GF-D8 (cell line): ENCODE measurements at regions not wholly inside any gene's neighbourhood (a gene's known extent, or its start where the extent isn't known, plus 50 kb on each side); places are given as distances from the start of the nearest gene placed in this dataset.

Experiments used
- DNase-seq: peaks from one replicate; lab custom pipeline; 2025; lab: John Stamatoyannopoulos, UW

- no peak for DNase-seq
These were observed 291.0 kb upstream of the SOX11 start for GRCh38 chr2:5401115-5401657.

DNA sequence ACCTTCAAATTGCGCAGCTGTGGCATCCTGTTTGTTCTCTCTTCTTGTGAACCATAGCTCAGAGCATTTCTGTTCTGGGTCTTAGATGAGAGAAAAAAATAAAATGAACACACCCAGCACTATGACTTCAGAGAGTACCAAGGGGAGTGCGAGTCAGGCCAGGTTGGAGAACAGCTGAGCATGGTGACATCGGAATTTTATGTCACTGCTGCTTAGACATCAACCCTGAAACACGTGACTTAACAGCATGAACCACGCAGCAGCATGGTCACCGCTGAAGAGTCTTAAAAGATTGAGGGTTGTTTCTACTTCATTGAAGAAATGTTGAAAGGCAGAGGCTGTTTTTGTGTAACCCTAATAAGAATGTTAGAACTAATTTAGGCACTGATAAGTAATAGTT, 288.8 kb upstream of the SOX11 start:
- DNase-seq, result no peak

GRCh38 chr2:5409898-5410381, 282.2 kb upstream of the SOX11 start:
- no peak for DNase-seq

DNA sequence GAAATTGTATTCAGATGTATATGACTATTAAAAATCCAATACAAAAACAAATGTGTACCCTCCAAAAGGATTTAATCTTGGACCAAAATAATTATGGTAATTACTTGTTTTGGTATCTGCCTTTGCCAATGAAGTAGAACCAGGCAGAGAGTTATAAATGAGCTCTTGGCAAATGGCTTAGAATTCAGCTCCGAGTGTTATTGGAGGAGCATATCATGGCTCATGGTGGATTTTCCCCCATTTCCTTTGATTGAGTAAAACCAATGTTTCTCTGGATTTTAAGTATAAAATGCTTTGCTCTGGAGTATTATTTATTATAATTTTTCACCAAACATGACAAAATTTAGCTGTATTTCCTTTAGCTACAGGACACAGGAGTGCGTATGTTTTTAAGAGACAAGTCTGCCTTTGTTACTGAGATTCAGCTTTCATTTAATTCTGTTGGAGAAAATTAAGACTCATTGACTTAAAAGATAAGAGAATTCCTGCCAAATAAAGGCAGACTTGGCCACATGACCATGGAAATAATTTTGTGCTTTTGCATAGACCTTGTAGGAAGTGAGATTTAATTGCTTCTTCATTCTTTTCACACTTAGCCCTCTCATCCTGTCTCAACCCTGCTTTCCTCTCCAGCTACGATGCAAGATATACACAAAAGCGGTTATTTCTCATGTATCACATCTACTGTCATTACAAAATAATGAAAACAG, 281.0 kb upstream of the SOX11 start:
- no peak for DNase-seq

DNA sequence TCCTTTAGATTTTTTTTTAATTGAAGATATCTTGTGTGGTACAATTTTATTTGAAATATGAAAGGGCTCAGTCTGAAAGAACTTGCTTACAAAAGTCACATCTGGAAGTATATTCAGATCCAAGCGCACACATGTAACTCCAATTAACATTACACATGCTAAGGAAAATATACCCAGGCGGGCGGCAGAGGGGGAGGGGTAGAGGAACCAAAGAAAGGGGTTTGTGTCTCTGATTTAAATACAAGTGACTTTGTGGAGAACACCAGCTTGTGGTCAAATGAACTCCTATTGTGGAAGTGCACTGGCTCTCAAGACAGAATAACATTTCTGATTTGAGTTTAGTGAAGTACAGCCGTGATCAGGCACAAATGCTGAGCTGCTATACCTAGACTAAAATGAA, 280.2 kb upstream of the SOX11 start:
- no peak for DNase-seq

DNA sequence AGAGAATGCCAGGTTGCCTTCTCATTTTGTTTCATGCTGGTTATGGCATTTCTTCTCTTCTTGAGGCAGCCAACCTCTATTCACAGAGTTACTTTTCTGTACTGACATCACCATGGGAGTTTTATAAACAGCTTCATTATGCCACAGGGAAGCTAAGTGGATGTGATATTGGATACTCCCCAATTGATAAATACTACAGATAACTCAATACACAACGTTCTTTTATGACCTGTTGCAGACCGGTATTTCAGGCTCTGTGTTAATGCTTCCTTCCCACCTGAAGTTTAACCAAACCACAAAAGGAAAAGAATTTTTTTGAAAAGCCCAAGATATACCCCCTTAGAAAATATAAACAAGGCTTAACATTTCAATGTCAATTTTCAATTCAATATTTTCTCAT, 258.3 kb upstream of the SOX11 start:
- no peak for DNase-seq

DNA sequence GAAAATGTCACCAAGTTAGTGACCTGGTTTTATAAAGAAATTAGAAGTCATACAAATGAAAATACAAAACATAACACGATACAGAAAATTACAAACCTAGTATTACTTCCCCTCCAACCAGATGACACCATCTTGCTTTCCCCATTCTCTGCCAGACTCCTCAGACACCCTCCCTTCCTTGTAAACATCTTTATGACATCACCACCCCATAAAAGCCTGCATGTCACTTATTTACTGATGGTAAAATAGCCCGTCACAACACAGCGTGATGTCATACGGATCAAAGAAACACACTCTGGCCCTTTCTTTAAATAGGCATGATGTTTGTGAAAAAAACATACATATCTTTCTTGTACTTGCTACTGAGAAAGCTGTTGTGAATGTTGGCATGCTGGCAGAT, 254.8 kb upstream of the SOX11 start:
- no peak for DNase-seq

DNA sequence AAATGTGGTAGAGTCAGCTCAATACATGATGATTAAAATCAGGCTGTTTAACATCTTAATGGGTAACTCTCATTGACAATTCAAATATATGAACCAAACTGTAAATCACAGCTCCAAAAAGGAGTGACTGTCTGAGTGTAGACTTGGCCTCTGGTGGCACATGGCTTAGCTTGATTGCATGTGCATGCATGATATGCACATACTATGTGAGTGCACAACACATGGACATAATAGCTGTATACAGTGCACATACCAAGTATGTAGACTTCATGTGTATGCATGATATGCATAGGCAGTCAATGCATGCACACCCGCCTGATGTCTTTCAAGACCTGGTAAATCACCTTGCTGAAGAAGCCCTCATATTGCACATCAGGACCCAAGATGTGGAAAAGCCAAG, 252.0 kb upstream of the SOX11 start:
- no peak for DNase-seq

DNA sequence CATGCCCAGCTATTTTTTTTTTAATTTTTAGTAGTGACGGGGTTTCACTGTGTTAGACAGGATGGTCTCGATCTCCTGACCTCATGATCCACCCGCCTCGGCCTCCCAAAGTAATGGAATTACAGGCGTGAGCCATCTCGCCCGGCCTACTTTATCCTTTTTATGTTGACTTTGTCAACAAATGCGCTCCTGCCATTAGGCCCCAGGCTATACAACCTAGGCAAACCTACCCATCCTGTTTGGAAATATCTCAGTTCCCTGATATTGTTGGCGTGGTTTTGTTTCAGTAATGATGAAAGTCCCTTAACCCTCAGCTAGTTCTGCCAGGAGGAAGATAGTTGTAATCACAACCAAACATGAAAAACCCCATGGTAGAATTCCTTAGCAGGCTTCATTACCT, 249.4 kb upstream of the SOX11 start:
- DNase-seq, result no peak

- DNase-seq, result no peak
These were observed 248.0 kb upstream of the SOX11 start for GRCh38 chr2:5444168-5444567.

GRCh38 chr2:5444854-5445253, 247.3 kb upstream of the SOX11 start:
- DNase-seq, result no peak

DNA sequence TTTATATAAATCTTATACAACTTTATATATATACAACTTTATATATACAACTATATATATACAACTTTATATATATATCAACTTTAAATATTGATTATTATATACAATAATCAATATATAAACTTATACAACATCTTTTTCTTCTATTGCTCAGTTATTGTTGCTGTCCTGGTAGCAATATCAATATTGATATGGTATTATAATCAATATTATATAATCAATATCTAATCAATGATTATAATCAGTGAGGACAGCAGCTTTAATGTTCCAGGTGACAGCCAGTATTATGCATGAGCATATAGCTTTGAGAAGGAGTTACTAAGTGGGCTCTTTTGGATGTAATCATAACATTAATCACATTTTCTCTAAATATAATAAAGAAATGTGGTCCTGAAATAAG, 242.3 kb upstream of the SOX11 start:
- DNase-seq, result no peak

GRCh38 chr2:5453220-5454050, 238.7 kb upstream of the SOX11 start:
- DNase-seq, result no peak

DNA sequence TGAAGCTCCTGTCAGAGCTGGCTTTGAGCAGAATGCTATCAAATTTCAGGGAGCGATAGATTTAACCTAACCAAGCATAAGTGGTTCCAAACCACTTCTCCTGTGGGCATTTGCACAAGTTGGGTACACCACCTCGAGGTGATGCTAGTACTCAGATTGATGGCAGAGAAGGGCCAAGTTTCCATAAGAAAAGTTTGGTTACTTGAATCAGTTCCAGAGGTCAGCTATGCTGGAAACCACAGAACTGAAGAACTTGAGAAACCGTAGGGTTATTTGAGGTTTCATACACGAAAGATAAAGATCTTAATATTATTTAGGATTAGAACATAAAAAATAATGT, 238.2 kb upstream of the SOX11 start:
- no peak for DNase-seq

GRCh38 chr2:5459041-5459440, 233.1 kb upstream of the SOX11 start:
- no peak for DNase-seq

DNA sequence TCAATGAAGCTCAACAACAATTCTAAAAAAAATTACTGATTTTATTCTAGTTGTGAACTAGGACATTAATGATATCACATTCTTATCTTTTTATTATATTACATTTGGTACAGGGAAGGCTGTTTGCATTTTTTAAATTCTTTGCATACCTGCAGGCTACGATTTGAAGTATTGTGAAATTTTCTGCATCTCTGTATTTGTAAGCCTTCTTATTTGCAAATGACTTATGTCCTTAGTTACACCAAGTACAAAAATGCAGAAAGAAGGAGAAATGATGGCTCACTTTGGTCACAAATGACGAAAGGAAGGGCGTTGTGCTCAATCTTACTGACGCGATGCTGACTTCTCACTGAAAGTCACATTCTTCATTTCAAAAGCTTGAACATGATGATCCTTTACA, 227.5 kb upstream of the SOX11 start:
- no peak for DNase-seq

DNA sequence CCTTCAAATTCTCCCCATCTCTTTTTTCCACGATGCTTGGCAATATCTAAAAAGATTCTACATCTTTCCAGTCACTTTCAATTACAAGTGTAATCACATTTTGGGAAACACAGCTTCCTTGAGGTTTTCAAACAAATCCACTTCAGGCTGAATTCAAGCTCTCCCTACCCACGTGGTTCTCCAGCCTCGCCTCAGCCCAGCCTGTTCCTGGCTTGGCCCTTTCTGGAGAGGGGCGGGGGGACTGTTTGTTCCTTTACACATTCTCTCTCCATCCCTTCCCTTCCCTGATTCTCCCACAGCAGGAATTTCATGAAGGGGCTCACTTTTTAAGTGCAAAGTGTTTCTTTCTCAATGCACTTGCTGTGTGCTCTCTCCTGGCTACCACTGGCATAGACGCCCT, 226.3 kb upstream of the SOX11 start:
- DNase-seq, result no peak

DNA sequence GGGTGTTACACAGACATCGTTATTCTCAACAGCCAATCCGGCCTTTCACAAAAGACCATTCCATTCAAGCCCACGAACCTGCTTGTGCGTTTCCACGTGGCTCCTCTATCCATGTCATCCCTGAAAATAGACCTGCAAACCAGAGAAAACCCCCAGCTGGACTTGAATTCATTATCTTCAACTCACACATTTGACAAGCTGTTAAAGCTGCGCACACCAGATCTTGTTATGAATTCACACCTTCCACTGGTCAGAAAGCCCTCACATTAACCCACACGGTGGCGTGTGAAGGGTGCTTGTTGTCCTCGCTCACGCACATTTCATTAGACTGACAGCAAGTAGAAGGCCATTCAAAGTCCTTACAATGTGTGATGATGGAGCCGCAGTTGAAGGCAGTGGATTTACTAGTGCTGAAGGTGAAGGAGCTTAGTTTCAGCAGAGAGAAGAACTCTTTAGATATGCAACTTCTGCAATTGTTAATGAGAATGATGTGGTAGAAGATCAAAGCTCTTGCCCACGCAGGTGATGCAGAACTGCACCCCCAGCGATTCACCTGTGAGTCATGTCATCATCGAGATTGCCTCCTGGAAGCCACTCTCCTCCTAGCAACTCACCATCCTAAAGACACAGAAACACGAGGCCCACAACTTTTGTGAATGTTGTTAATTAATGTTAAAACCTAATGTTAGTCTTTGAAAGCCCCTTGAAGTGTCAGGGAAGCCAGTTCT, 224.8 kb upstream of the SOX11 start:
- DNase-seq, result no peak

DNA sequence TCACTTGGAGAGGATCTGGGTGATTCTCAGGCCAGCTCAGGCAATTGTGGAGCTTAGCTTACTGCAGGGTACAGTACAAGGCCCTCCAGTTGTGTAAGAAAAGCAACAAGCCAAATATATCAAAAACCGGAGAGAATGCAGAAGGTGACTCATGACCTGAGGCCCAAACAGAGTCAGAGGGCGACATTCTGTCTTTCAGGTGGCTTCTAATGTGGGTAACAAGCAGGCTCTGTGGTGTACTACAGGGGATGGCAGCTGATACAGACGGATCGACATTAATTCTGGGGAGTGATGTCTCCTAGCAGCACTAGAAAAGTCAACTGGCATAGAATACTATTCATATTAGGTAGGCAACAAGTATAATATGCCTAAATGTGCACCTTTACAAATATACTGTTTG, 219.5 kb upstream of the SOX11 start:
- no peak for DNase-seq

GRCh38 chr2:5473635-5474034, 218.5 kb upstream of the SOX11 start:
- DNase-seq, result no peak

- no peak for DNase-seq
These were observed 217.5 kb upstream of the SOX11 start for GRCh38 chr2:5474716-5475115.

GRCh38 chr2:5479265-5479928, 212.8 kb upstream of the SOX11 start:
- DNase-seq, result no peak
